ENCODE measurements at regions not wholly inside any gene's neighbourhood (a gene's known extent, or its start where the extent isn't known, plus 50 kb on each side); places are given as distances from the start of the nearest gene placed in this dataset.
"Not testable (repeated sequence)": the region's sequence is repeated elsewhere in the genome, so short reads cannot be mapped to it uniquely, and the experiment has no call there.

GRCh38 chr2:113374857-113375256 lies 62.6 kb upstream of the ZNG1B start:
- TF ChIP-seq, protein P1, sequence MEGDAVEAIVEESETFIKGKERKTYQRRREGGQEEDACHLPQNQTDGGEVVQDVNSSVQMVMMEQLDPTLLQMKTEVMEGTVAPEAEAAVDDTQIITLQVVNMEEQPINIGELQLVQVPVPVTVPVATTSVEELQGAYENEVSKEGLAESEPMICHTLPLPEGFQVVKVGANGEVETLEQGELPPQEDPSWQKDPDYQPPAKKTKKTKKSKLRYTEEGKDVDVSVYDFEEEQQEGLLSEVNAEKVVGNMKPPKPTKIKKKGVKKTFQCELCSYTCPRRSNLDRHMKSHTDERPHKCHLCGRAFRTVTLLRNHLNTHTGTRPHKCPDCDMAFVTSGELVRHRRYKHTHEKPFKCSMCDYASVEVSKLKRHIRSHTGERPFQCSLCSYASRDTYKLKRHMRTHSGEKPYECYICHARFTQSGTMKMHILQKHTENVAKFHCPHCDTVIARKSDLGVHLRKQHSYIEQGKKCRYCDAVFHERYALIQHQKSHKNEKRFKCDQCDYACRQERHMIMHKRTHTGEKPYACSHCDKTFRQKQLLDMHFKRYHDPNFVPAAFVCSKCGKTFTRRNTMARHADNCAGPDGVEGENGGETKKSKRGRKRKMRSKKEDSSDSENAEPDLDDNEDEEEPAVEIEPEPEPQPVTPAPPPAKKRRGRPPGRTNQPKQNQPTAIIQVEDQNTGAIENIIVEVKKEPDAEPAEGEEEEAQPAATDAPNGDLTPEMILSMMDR (IDR thresholded peaks at IDR 0.05 in 4 of 5, conservative IDR thresholded peaks at IDR 0.05 in 1 of 5) = not testable (repeated sequence)
- not testable (repeated sequence) for TF ChIP-seq POLR2A (IDR thresholded peaks at IDR 0.05)

Data from gastrocnemius medialis (tissue), 4 donors.